ENCODE measurements at regions not wholly inside any gene's neighbourhood (a gene's known extent, or its start where the extent isn't known, plus 50 kb on each side); places are given as distances from the start of the nearest gene placed in this dataset.

DNA sequence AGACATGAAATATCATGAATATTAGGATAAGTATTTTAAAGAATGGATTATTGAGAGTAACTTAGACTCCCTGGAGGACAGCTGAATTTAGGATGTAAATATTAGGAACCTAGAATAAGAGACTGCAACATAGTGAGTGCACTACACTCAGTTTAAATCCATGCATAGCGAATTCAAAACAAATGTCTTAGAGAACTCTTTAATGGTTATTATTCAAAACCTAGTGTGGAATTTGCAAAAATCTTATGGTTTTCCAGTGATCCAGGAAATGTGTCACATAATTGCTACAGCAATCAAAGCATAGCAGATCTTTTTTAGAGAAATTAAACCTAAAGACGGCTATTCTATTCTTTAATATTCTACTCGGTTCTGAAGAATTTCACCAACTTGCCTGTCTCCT is 239.0 kb downstream of the TMX3 start:
- no peaks in the 10 kb centered on the region for H3F3A ChIP-seq (ENCODE audit: insufficient read depth, low read depth)
- no peak overlapping the region for H3K4me3 ChIP-seq
- H3K79me2 ChIP-seq (ENCODE audit: low read depth), result no peaks in the 10 kb centered on the region
- H4K20me1 ChIP-seq (ENCODE audit: insufficient read depth), result no peaks in the 10 kb centered on the region
- BruUV-seq (replicated peaks), result no TSS peak
- DNase-seq, result no peak
- TF ChIP-seq, protein P1, sequence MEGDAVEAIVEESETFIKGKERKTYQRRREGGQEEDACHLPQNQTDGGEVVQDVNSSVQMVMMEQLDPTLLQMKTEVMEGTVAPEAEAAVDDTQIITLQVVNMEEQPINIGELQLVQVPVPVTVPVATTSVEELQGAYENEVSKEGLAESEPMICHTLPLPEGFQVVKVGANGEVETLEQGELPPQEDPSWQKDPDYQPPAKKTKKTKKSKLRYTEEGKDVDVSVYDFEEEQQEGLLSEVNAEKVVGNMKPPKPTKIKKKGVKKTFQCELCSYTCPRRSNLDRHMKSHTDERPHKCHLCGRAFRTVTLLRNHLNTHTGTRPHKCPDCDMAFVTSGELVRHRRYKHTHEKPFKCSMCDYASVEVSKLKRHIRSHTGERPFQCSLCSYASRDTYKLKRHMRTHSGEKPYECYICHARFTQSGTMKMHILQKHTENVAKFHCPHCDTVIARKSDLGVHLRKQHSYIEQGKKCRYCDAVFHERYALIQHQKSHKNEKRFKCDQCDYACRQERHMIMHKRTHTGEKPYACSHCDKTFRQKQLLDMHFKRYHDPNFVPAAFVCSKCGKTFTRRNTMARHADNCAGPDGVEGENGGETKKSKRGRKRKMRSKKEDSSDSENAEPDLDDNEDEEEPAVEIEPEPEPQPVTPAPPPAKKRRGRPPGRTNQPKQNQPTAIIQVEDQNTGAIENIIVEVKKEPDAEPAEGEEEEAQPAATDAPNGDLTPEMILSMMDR (conservative IDR thresholded peaks at IDR 0.05), result no peak
- no peak for TF ChIP-seq EZH2 (IDR thresholded peaks at IDR 0.05; ENCODE audit: low read depth)
- no peaks in the 10 kb centered on the region for H3K36me3 ChIP-seq (ENCODE audit: low read depth)
- ChIA-PET POLR2A (ENCODE audit: unreplicated experiment) (no interaction called here), CTCF (no interaction called here)
- no peaks in the 10 kb centered on the region for H3K27me3 ChIP-seq (ENCODE audit: insufficient read depth, low read depth)
- no peaks in the 10 kb centered on the region for H3K9me3 ChIP-seq (ENCODE audit: insufficient read depth, low read depth)
- H3K9me2 ChIP-seq (ENCODE audit: insufficient read depth), result no peaks in the 10 kb centered on the region
- H3K4me1 ChIP-seq (replicated peaks; ENCODE audit: insufficient read depth), result no peaks in the 10 kb centered on the region
- no peak overlapping the region for H3K27ac ChIP-seq
- H3K4me2 ChIP-seq, result no peak overlapping the region
- no peak overlapping the region for H2AFZ ChIP-seq
- intact Hi-C loops (cut with micrococcal nuclease; ENCODE audit: unreplicated experiment), result no loop called here

DNA sequence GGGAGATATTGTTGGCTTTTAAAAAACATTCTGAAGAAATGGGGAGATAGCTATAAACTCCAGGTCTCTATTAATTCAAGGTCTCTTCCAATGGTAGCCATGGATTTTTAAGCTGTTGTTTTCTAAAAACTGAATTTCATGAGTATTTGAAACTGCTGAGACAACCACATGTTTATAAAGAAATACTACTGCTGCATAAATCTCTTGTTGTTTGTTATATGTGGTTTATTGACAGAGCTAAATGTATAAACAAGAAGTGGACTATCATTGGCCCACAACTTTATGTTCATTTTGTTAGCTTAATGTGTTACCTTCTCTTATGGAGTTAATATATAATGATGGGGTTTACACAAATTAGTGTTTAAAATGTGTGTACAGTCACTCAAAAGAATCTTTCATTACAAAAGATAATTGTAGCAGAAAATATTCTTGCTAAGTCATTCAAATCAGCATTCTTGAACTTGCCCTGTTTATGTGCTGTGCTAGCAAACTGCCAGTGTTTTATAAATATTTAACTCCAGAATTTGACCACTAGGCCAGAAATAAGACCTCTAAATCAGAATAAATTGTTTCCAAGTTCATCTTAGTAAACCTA is 242.1 kb downstream of the TMX3 start:
- no peaks in the 10 kb centered on the region for H3K79me2 ChIP-seq (ENCODE audit: low read depth)
- TF ChIP-seq, protein P1 (conservative IDR thresholded peaks at IDR 0.05), result no peak
- no peaks in the 10 kb centered on the region for H3K36me3 ChIP-seq (ENCODE audit: low read depth)
- no peak overlapping the region for H3K27ac ChIP-seq
- no peaks in the 10 kb centered on the region for H3K4me1 ChIP-seq (replicated peaks; ENCODE audit: insufficient read depth)
- no peaks in the 10 kb centered on the region for H4K20me1 ChIP-seq (ENCODE audit: insufficient read depth)
- CTCF ChIA-PET, result no interaction called here
- no peaks in the 10 kb centered on the region for H3K9me3 ChIP-seq (ENCODE audit: insufficient read depth, low read depth)
- intact Hi-C loops (cut with micrococcal nuclease; ENCODE audit: unreplicated experiment), result no loop called here
- no peaks in the 10 kb centered on the region for H3F3A ChIP-seq (ENCODE audit: insufficient read depth, low read depth)
- no peak overlapping the region for H3K4me3 ChIP-seq
- no peak overlapping the region for H2AFZ ChIP-seq
- BruUV-seq (replicated peaks), result no TSS peak
- no peak for DNase-seq
- POLR2A ChIA-PET (ENCODE audit: unreplicated experiment), result no interaction called here
- no peaks in the 10 kb centered on the region for H3K27me3 ChIP-seq (ENCODE audit: insufficient read depth, low read depth)
- no peaks in the 10 kb centered on the region for H3K9me2 ChIP-seq (ENCODE audit: insufficient read depth)
- no peak overlapping the region for H3K4me2 ChIP-seq

DNA sequence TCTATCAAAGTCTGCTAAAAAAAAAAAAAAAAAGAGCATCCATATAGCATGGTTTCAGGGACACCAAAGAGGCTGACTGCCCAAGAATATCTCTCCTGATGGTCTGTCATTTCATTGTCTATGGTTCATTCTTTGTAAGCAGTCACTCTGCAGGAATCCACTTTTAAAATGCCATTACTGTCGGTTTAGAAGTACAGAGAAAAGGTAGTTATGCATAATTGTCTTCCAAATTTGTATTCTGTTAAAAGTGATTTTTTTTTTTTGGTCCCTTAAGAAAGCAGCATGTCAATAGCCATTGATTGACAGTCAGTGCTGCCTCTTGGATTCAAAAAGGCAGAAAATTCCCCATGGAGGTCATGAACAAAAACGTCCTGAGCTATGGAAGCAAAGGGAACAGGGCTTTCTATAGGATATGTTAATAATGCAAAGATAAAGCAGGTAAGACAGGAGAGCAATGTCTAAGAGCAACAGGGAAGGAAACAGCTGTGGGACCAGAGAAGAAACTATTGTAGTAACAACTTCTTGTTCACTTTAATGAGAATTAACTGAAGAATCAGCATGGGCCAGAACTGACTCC is 245.8 kb downstream of the TMX3 start:
- no peaks in the 10 kb centered on the region for H3K4me1 ChIP-seq (replicated peaks; ENCODE audit: insufficient read depth)
- ChIA-PET POLR2A (ENCODE audit: unreplicated experiment) (no interaction called here), CTCF (no interaction called here)
- H3K27me3 ChIP-seq (ENCODE audit: insufficient read depth, low read depth), result no peaks in the 10 kb centered on the region
- H2AFZ ChIP-seq, result no peak overlapping the region
- no TSS peak for BruUV-seq (replicated peaks)
- H3K27ac ChIP-seq, result no peak overlapping the region
- TF ChIP-seq, protein P1 (conservative IDR thresholded peaks at IDR 0.05), result no peak
- TF ChIP-seq EZH2 (IDR thresholded peaks at IDR 0.05; ENCODE audit: low read depth), result no peak
- no peaks in the 10 kb centered on the region for H3K9me2 ChIP-seq (ENCODE audit: insufficient read depth)
- H3K36me3 ChIP-seq (ENCODE audit: low read depth), result no peaks in the 10 kb centered on the region
- H3K79me2 ChIP-seq (ENCODE audit: low read depth), result no peaks in the 10 kb centered on the region
- H3K9me3 ChIP-seq (ENCODE audit: insufficient read depth, low read depth), result no peaks in the 10 kb centered on the region
- no peaks in the 10 kb centered on the region for H3F3A ChIP-seq (ENCODE audit: insufficient read depth, low read depth)
- DNase-seq, result no peak
- intact Hi-C loops (cut with micrococcal nuclease; ENCODE audit: unreplicated experiment), result no loop called here
- H4K20me1 ChIP-seq (ENCODE audit: insufficient read depth), result no peaks in the 10 kb centered on the region
- H3K4me3 ChIP-seq, result no peak overlapping the region
- no peak overlapping the region for H3K4me2 ChIP-seq
